Retinal pigment epithelial cell (primary cell): ENCODE measurements at regions not wholly inside any gene's neighbourhood (a gene's known extent, or its start where the extent isn't known, plus 50 kb on each side); places are given as distances from the start of the nearest gene placed in this dataset.

ENCODE experiments used
- DNase-seq: peaks from one replicate; pipeline ENCODE4 v3.0.0-alpha.2; 2010; ENCODE audit warnings: low read depth
- H3K4me3 ChIP-seq: 2 replicates; pipeline ENCODE4 v1.5.1; 2011; ENCODE audit warnings: mild to moderate bottlenecking, low read length, control low read depth, moderate library complexity
- CTCF ChIP-seq: conservative IDR thresholded peaks from 2 replicates; pipeline ENCODE4 v1.5.1; 2011; ENCODE audit warnings: low read depth, low read length, control low read depth, inconsistent platforms

- H3K4me3 ChIP-seq: no peak overlapping the region
- DNase-seq: no peak
- TF ChIP-seq CTCF: no peak
Observed at GRCh38 chr5:123690821-123691220, 178.8 kb downstream of the CSNK1G3 start.

- H3K4me3 ChIP-seq: no peak overlapping the region
- no peak for DNase-seq
- TF ChIP-seq CTCF: no peak
Observed at GRCh38 chr5:123681061-123681460, 169.1 kb downstream of the CSNK1G3 start.

GRCh38 chr5:123673107-123673506 lies 161.1 kb downstream of the CSNK1G3 start:
- H3K4me3 ChIP-seq: no peak overlapping the region
- no peak for DNase-seq
- no peak for TF ChIP-seq CTCF

GRCh38 chr5:123671711-123672456 lies 159.9 kb downstream of the CSNK1G3 start:
- no peak for DNase-seq
- no peak for TF ChIP-seq CTCF
- H3K4me3 ChIP-seq: no peak overlapping the region

- H3K4me3 ChIP-seq: no peak overlapping the region
- peak; percentile 82 for TF ChIP-seq CTCF
- DNase-seq: no peak
Observed at GRCh38 chr5:123671042-123671441, 159.1 kb downstream of the CSNK1G3 start.
